ENCODE measurements at regions not wholly inside any gene's neighbourhood (a gene's known extent, or its start where the extent isn't known, plus 50 kb on each side); places are given as distances from the start of the nearest gene placed in this dataset.
A peak's percentile ranks its signal among the peaks of the same experiment; 100 is the strongest.

DNA sequence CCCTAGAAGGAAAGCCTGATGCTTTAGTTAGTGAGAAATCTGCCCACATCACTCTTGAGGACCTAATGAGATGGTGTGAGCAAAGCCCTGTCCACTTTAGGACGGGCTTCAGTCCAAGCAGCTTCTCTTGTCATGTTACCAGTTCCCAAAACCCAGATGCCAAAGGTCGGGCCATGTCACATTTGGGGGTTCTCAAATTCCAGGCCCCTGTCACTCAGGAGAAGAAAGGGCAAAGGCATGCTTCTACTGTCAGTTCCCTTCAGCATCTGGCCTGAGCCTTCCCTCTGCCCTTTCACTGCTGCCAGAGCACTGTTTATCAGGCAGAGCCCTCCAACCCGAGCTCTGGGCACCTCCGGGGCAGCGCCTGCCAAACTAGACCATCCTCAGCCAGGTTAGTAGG lies 556.0 kb downstream of the BNC2 start:
- no peak for DNase-seq (ENCODE audit: low read depth)

DNA sequence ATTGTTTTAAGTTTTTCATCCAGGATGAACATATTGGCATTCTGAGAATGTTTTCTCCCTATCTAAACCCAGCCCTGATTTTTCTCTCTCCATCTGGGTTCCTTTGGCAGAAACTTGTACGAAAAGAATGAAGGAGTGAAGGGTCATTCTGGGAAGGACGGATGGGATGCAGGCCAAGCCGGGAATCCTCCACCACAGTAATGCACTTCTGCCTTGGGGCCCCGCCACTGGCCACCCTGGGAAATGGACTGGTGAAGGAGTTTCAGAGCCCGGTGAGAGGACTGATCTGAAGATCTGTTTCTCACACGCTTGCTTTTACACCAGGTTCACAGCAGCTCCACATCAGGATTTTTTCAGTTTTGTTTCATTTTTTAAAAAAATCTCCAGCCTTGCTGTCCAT lies 554.8 kb downstream of the BNC2 start:
- no peak for DNase-seq (ENCODE audit: low read depth)

DNA sequence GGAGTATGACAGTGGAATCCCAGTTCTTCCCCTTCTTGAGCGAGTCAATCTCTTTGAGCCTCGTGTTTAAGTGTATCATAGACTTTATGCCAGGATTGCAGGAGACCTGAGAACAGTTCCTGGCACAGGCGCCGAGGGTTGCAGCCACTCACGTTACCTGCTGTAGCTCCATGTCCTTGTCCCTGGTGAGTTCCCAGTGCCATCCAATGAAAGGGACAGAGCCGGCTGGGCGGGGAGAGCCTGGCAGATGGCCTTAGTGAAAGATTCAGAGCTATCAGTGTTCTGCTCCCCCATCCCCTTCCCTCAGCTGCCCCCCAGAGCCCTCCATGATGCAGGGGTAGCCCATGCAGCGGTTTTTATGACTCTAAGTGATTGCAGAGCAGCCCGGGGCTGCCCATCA lies 554.0 kb downstream of the BNC2 start:
- DNase-seq (ENCODE audit: low read depth), result no peak

DNA sequence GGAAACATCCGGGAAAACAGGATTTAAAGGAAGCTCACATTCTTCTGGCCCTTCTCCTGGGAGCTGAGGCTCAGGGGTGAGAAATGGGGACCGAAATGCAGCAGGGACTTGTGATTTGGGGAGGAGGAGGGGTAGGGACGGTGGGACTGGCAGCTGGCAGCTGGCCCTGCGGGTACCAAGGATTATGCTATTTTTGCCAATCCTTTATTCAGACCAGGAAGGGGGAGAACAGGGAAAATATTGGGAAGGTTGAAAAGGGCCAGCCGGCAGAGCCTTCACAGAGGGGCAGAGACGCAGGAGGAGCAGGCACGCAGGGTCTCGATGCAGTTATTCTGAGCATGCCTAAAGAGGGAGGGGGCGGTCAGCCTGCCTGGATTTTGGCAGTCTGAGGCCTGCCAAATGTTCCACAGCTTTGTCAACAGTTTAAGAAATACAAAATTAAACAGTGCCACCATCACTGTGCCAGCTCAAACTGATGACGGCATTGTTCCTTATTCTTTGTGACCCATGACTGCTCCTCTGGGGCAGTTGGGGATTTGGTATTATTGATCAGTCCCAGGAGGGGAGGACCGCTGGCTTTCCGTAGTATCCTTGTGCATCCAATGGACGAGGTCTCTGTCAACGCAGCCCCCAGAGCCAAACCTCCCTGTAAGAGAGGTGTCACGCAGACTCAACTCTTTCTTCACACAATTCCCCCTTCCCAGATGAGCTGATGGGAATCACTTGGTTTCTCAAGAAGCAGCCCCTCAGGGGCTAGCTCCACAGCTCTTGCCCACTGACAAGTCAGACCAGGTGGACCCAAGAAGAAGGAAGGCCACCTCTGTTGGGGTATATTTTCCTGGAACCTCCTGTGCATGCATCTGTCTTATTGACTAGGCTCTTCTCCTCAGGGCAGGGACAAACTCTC lies 553.3 kb downstream of the BNC2 start:
- DNase-seq (ENCODE audit: low read depth), result no peak

DNA sequence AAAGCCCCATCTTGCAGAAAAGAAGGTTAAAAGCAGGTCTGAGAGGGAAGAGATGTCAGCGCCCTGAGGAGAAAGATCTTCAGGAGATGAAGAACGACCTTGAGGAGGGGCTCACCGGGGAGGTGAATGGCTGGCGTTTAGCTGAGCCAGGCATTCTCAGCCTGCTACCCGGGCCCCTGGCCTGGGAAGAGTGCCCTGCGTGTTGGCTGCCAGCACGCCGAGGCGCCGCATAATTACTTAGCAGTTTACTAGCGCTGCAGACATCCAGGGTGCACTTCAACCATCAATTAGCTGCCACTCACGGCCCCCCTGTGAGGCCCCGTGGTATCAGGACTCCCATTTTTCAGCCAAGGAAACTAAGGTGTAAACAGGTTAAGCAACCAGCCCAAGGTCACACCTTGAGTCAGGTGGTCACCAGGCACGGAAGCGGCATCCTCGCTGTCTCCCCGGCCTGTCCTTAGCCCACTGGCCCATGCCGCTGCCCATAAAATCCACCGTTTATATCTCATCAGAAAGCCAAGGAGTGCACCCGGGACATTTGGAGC lies 551.9 kb downstream of the BNC2 start:
- no peak for DNase-seq (ENCODE audit: low read depth)

DNA sequence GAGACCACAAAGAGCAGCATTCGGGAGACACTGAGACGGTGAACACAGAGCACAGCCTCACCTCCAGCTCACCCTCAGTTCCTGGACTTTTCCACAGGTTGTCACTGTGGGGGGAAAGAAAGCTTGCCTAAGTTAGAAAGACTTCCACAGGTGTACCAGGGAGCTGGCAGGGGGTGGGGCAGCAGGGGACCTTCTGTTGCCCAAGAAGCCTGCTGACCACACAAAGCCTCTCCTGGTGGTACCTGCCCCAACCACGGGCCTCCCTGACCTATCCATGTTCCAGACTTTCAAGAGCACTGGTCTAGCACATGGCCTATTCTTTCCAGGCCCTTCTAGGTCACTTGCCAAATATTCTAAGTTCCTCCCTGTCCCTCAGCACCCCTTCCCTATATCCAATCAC lies 550.8 kb downstream of the BNC2 start:
- no peak for DNase-seq (ENCODE audit: low read depth)

DNA sequence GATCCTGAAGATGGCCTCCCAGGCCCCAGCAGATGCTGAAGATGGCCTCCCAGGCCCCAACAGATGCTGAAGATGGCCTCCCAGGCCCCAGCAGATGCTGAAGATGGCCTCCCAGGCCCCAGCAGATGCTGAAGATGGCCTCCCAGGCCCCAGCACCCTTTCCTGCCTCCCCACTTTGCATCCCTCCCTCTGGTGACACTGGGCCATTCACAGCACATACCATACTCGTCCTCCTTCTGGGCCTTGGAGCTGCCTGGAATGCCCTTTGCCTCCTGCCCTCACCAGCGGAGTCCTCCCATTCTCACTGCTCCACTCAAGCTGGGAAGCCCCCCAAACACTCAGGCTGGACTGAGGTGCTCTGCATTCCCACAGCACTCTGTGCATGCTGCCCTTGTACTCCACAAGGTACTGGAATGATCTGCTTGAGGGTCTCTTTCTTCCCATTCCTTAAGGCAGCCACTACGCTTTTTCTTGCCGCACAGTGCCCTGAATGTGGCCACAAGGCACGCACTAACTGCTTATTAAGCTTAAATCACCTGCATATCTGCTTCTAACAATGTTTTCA lies 550.0 kb downstream of the BNC2 start:
- no peak for DNase-seq (ENCODE audit: low read depth)

DNA sequence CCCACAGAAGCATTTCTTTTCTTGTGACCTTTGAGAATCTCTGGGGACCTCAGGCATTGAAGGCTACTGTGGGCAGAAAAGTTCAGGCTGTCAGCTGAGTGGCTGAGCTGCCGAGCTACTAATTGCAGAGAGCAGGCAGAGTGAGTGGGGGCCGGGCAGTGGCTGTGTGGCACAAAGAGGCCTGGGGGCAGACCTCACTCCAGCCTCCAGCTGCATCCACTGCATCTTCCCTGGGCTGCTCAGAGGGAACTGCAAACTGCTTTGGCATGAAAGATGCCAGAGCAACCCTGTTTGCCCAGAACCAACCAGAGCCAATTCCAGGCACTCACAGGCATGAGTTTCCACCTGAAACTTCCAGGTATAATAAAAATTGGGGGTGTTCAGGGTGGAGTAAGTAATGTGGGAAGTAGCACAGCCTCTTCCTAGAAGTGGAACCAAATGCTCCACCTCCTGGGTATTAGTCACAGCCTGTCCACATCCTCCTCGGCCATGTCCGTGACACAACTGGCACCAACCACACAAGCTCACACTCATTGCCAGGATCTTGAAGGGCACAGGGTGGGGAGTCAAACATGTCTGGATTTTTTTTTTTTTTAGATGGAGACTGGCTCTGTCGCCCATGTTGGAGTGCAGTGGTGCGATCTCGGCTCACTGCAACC lies 548.9 kb downstream of the BNC2 start:
- peak; percentile 77 for DNase-seq (ENCODE audit: low read depth)

DNA sequence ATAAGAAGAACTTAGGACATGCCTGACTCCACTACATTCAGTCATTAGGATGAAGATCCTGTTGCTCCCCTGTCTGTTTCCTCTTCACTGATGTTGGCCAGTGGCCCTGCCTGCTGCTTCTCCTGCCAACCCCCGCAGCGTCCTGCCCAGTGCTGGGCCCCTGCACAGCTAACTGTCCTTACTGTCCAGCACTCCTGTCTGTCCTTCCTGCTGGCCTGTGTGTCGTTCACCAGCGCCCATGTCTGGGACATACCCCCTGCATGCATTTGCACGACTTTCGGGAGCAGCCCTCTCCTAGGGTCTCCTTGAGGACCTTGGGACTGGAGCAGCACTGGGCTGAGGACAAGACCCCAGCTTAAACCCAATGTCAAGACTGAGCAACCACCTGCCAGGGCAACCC lies 547.6 kb downstream of the BNC2 start:
- DNase-seq (ENCODE audit: low read depth), result no peak

DNA sequence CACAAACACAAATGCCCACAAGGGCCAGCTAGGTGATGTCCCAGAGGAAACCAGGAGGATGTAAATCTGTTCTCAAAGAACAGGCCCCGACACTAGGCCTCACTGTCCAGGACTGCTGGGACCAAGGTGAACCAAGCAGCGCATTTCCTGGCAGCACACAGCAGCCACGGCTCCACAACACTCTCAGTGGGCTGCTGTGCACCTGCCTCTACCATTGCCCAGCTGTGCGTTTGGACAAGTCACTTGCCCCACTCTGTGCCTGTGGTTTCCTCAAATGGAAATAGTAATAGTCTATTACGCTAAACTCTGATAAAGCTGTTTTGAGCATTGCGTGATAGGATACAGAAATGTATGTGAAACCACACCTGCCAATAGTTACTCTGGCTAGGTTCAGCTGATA lies 544.5 kb downstream of the BNC2 start:
- no peak for DNase-seq (ENCODE audit: low read depth)

DNA sequence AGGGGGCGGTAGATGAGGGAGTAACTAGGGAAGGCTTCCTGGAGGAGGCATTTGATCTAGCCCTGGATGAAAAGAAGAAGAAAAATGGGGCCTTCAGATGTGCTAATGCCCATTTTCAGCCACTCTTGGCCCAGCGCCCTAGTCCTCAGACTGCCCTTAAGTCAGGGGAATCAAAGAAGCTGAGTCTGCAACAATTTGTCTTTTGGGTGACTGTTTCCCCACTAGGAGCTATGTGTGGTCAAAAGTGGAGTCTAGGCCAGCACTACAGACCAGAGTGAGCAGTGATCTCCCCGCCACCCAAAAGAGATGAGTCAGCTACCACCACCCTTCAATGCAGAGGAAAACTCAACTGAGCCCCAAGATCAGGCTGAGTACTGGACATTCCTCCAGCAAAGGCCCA lies 542.1 kb downstream of the BNC2 start:
- DNase-seq (ENCODE audit: low read depth), result no peak

DNA sequence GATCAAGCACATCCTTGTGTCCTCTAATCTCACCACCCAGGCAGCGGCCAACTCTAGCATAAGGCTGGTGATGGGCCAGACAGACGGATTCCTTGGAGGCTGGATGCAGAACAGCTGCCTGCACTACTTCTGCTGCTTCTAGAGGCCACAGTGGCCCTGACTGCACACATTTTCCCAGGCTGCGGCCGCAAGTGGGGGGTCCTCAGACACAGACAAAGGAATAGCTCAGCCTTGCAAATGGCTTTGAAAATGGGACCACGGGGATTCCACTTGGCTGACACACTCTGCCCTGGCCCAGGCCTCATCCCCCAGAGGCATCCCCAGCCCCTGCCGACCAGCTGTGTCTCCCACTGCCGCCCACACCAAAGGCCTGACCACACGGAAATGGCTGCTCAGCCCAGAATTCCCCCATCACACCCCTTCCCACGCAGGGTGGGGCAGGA lies 540.8 kb downstream of the BNC2 start:
- no peak for DNase-seq (ENCODE audit: low read depth)

DNA sequence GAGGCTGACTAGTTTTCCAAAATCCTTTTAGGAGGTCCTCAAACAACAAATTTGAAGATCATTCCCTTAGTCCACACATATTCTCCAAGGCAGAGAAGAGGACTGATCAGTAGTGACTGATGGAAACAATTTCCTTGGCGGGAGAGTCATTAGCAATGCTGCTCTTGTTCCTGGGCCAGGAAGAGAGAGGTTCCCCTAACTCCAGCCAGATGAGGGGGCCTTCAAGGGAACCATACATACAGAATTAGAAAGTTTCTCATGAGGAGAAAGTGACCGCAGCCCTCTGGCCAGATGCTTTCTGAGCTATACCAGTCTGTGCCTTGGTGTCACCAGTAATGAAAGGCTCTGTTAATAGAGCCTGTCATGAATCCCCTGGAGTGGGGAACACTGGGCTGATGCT lies 539.4 kb downstream of the BNC2 start:
- DNase-seq (ENCODE audit: low read depth), result no peak

DNA sequence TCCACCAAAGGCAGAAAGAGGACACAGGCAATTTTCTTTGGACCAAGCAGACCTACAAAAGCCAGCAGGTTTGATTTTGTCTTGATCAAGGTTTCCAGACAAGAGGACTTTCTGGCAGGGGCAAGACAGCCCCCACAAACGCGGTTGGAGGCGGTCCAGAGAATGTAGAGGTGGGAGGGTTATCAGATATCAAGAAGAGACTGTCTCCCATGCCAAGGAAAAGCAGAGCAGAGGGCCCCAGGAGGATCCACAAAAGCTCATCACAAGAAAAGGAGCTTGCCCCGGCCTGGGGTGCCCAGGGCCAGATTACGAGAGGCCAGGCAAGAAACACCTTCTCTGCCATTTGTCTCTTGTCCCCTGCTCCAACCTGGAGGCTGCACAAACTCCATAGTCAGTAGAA lies 538.9 kb downstream of the BNC2 start:
- no peak for DNase-seq (ENCODE audit: low read depth)

DNA sequence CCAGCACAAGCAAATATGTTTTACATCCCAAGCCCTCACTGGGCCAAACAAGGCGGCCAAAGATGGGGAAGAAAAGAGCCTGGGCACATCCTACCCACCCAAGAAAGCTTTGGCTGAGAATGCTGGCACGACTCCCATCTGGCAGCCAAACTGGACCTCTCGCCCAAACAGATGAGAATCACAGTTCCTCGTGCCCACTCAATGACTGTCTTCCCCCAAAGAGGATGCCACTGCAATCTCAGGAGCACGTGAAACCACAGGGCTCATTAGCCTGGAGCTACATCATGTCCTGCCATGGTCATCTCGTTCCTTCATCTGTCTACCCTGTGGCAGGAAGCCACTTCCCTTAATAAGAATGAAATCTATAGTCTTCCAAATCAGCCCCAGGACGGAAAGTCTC lies 536.8 kb downstream of the BNC2 start:
- peak; percentile 29 for DNase-seq (ENCODE audit: low read depth)

DNA sequence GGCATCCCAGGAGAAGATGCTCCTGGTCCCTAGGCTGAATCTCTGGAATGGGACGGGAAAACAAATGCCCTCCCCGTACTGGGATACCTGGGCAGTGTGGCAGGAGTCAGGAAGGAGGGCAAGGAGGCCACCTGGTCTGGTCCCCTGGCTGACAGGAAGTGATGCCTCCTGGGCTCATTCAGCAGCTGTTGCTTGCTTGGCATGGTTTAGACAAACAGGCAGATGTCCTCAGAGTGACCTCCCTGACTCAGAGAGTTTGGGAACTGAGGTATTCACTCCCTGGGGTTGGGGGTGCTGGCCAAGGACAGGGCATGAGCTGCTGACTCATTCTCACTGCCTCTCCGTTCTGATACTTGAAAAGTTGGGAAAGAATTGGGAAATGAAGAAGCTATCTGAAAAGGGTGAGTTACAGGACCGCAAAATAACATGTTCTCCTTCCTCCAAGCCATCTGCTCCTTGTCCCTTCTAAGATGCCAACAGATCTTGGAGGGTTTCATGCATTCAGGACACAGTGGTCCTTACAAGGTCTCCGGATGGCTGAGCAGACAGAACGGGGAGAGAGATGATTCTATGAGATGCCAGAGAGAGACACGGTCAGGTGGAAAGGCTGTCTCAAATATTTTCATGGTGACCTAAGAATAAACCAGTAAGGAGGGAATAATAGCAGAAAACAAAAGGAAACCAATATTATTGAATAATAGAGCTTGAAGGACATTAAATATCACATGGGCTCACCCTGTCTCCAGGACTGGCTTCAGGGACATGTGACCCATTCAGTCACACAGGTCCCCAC lies 534.5 kb downstream of the BNC2 start:
- peak; percentile 98 for DNase-seq (ENCODE audit: low read depth)

DNA sequence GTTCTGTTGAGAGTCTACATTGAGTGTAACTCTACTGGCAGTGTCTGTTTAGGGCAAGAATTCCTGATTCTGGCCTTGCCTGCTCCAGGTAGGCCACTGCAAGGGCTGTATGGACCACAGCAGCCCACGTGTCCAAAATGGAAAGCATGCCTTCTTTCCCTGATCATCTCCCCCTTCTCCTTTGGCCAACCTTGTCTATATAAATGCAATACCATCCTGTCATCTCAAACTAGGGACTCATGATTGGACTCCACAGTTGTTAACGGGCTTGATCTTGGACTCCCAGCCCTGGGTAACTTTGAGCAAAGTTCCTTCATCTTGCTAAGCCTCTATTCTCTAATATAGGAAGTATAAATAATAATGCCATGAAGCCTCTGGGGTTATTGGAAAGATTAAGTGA lies 533.6 kb downstream of the BNC2 start:
- no peak for DNase-seq (ENCODE audit: low read depth)

DNA sequence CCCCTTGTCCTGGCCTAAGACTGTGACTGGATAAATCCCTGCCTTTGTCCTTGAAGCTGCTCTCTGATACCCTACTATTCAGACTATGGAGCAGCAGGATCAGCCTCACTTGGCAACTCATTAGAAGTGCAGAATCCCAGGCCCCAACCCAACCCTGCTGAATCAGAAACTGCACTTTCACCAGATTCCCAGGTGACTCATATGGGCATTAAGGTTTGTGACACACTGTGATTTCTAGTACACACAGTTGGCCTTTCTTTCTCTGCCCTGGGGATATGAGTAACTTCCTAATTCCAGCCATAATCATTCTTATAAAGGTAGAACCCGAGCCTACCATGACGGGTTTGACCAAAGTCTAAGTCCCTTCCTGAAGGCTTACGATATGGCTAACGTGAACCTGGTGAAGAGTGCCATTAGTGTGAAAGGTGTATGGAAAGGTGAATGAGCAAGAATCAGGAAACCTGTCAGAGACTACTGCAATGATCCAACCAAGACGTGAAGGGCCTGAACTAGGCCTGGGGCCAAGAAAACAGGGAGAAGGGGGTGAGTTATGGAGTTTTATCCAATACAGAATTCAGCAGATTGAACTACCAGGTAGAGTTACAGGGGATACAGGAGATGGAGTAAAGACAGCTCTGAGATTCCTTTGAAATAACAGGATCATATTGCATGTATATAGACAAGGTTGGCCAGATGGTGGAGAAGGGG lies 533.0 kb downstream of the BNC2 start:
- peak; percentile 98 for DNase-seq (ENCODE audit: low read depth)

DNA sequence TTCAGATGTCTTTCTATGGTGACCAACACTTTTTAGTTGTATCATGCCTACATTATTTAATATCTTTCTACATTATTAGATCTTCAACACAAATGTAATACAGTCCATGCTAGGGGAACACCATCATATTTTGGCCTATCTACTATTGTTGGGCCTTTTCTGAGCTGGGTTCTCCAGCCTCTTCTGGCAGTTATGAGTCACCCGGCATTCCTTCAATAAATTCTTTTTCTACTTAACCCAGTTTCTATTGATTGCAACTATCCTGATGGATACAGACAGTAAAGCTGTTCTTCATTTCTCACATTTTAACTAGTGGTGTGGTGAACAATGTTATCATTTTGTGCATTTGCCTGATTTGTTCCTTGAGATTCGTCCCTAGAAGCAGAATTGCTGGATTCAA lies 529.3 kb downstream of the BNC2 start:
- peak; percentile 58 for DNase-seq (ENCODE audit: low read depth)

DNA sequence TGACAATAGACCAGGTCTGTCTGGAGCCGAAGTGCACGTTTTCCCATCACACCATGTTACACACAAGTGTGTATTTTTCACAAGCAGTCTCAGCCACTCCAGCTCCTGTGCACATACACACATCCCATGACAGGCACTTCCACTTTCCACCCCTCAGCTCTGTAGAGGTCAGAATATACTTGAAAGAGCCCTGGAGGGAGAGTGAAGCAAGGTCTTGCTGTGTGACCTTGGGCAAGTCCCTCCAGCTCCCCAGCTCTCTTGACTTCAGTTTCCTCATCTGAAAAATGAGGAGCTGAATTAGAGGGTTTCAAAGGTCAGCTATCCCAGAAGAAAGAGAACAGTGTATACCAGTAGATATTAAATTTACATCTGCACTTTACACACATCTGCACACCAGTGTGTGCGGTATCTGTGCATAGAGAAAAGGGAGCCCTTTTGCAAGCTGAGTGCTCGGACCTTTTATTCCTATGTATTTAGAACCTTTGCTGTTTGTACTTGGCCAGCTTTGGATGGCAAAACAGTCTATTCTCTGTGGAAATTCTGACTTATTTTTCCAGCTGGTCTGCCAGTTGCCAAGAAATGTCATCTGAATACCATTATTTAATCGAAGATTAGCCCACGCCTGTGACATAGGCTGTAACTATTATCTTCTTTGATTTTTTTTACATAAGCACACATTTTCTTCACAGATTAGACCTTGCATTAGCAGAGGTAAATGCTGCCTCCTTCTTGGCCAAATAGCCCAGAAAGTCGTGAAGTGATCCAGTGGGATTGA lies 528.0 kb downstream of the BNC2 start:
- DNase-seq (ENCODE audit: low read depth), result no peak
